ENCODE measurements at regions not wholly inside any gene's neighbourhood (a gene's known extent, or its start where the extent isn't known, plus 50 kb on each side); places are given as distances from the start of the nearest gene placed in this dataset.

DNA sequence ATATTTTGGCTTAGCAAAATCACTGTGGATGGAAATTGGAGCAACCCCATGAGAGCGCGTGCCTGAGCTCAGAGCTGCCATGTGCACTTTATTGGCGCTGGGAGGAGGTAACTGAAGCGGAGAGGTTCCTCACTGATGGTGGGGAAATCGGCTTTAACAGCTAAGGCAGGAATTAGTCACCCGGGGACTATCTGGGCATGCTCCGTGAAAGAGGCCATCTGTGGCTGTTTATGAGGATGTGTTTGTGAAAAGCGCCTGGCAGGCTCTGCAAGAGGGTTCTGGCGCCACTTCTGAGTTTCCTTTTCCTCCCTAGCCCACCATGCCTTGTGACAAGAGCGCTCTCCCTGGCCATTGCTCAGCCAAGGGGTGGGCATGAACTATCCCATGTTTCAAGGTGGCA, 815.6 kb downstream of the UQCRFS1 start:
- TF ChIP-seq EP300 (IDR thresholded peaks at IDR 0.05; ENCODE audit: borderline replicate concordance) (no peak), REST (IDR thresholded peaks at IDR 0.05; ENCODE audit: low read depth) (no peak), TAF1 (IDR thresholded peaks at IDR 0.05; ENCODE audit: low read depth) (no peak), USF1 (IDR thresholded peaks at IDR 0.05) (no peak), CREB1 (IDR thresholded peaks at IDR 0.05; ENCODE audit: low read depth) (no peak), CEBPB (IDR thresholded peaks at IDR 0.05) (no peak), ZBTB7A (IDR thresholded peaks at IDR 0.05; ENCODE audit: low read depth) (no peak), YY1 (IDR thresholded peaks at IDR 0.05; ENCODE audit: low read depth) (no peak), TEAD4 (IDR thresholded peaks at IDR 0.05) (no peak), NFIC (IDR thresholded peaks at IDR 0.05) (no peak), TCF12 (IDR thresholded peaks at IDR 0.05; ENCODE audit: low read depth) (no peak), EGR1 (IDR thresholded peaks at IDR 0.05) (no peak)
- TF ChIP-seq, protein P1, sequence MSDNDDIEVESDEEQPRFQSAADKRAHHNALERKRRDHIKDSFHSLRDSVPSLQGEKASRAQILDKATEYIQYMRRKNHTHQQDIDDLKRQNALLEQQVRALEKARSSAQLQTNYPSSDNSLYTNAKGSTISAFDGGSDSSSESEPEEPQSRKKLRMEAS (IDR thresholded peaks at IDR 0.05) = no peak

GRCh38 chr19:28396287-28396831, 816.6 kb downstream of the UQCRFS1 start:
- no peak for TF ChIP-seq TAF1 (IDR thresholded peaks at IDR 0.05; ENCODE audit: low read depth)
- no peak for TF ChIP-seq CREB1 (IDR thresholded peaks at IDR 0.05; ENCODE audit: low read depth)
- no peak for TF ChIP-seq FOXM1 (IDR thresholded peaks at IDR 0.05; ENCODE audit: borderline replicate concordance, low read depth)
- no peak for TF ChIP-seq NFIC (IDR thresholded peaks at IDR 0.05)
- TF ChIP-seq USF1 (IDR thresholded peaks at IDR 0.05) = no peak
- TF ChIP-seq CEBPB (IDR thresholded peaks at IDR 0.05) = no peak
- no peak for TF ChIP-seq TEAD4 (IDR thresholded peaks at IDR 0.05)
- TF ChIP-seq REST (IDR thresholded peaks at IDR 0.05; ENCODE audit: low read depth) = peak; percentile 56; the same call in 1 of the 2 replicates

DNA sequence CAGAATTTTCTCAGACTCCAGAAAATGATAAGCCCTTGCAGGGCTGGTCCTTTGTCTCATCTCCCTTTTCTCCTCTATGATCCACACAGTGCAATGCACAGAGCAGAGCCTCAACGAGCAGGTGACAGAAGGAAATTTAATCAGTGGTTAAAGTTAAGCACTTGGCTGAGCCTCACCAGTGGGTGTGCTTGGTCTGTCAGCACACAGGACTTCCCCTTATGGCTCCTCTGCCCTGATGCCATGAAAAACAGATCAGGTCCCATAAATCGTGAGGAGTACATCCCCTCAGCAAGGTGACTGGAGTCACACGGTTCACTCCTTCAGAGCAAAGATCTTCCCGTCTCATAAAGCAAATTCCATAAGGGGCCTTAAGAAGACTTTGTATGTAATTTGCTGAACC, 818.2 kb downstream of the UQCRFS1 start:
- TF ChIP-seq CREB1 (IDR thresholded peaks at IDR 0.05; ENCODE audit: low read depth) (no peak), RAD21 (IDR thresholded peaks at IDR 0.05; ENCODE audit: low read depth) (no peak), NFIC (IDR thresholded peaks at IDR 0.05) (no peak), EGR1 (IDR thresholded peaks at IDR 0.05) (no peak), TAF1 (IDR thresholded peaks at IDR 0.05; ENCODE audit: low read depth) (no peak)
- TF ChIP-seq, protein P1 (IDR thresholded peaks at IDR 0.05) = no peak

- TF ChIP-seq NFIC (IDR thresholded peaks at IDR 0.05) (no peak), EP300 (IDR thresholded peaks at IDR 0.05; ENCODE audit: borderline replicate concordance) (no peak), ZBTB7A (IDR thresholded peaks at IDR 0.05; ENCODE audit: low read depth) (no peak), USF1 (IDR thresholded peaks at IDR 0.05) (no peak), TAF1 (IDR thresholded peaks at IDR 0.05; ENCODE audit: low read depth) (no peak), CEBPB (IDR thresholded peaks at IDR 0.05) (no peak), FOXM1 (IDR thresholded peaks at IDR 0.05; ENCODE audit: borderline replicate concordance, low read depth) (no peak), CREB1 (IDR thresholded peaks at IDR 0.05; ENCODE audit: low read depth) (no peak), EGR1 (IDR thresholded peaks at IDR 0.05) (no peak), TCF12 (IDR thresholded peaks at IDR 0.05; ENCODE audit: low read depth) (no peak), RAD21 (IDR thresholded peaks at IDR 0.05; ENCODE audit: low read depth) (no peak), TEAD4 (IDR thresholded peaks at IDR 0.05) (no peak)
- TF ChIP-seq, protein P1 (IDR thresholded peaks at IDR 0.05) = no peak
Measured at GRCh38 chr19:28393574-28394336, 819.2 kb downstream of the UQCRFS1 start.

- TF ChIP-seq TCF12 (IDR thresholded peaks at IDR 0.05; ENCODE audit: low read depth) (no peak), FOXM1 (IDR thresholded peaks at IDR 0.05; ENCODE audit: borderline replicate concordance, low read depth) (no peak), ZBTB7A (IDR thresholded peaks at IDR 0.05; ENCODE audit: low read depth) (no peak), CEBPB (IDR thresholded peaks at IDR 0.05) (no peak), TAF1 (IDR thresholded peaks at IDR 0.05; ENCODE audit: low read depth) (no peak)
Measured at GRCh38 chr19:28388988-28389387, 824.0 kb downstream of the UQCRFS1 start.

Measured in Ishikawa (cell line).